ENCODE measurements at regions not wholly inside any gene's neighbourhood (a gene's known extent, or its start where the extent isn't known, plus 50 kb on each side); places are given as distances from the start of the nearest gene placed in this dataset.

GRCh38 chr3:59189939-59190338 lies 140.1 kb upstream of the CFAP20DC start:
- no peak overlapping the region for H4K91ac ChIP-seq (ENCODE audit: low read depth, low read length, poor library complexity)
- H2BK15ac ChIP-seq (ENCODE audit: low read length) = no peak overlapping the region
- H3K27me3 ChIP-seq (ENCODE audit: control insufficient read depth in 3 of 3, insufficient read depth in 3 of 3, low read depth in 1 of 3, low read length in 3 of 3) = no peaks in the 10 kb centered on the region
- H3K4me2 ChIP-seq (ENCODE audit: insufficient read depth, low read length, poor library complexity, severe bottlenecking) = no peak overlapping the region
- H4K8ac ChIP-seq (ENCODE audit: low read depth, low read length) = no peak overlapping the region
- whole genome bisulfite sequencing, 2 donors (ENCODE audit: extremely low coverage in 2 of 2, insufficient read length in 2 of 2, insufficient replicate concordance in 1 of 2) = no CpG with 5 or more reads among the region's 5 CpGs
- H2AFZ ChIP-seq (ENCODE audit: low read length) = no peak overlapping the region
- H3K4me1 ChIP-seq (ENCODE audit: control insufficient read depth in 2 of 2, insufficient read depth in 1 of 2, low read depth in 1 of 2, low read length in 2 of 2) = peaks cover 2 to 3% of the 10 kb centered on the region in 2 donors
- H3K9ac ChIP-seq (ENCODE audit: low read depth, low read length, poor library complexity) = no peak overlapping the region
- no peaks in the 10 kb centered on the region for H3K36me3 ChIP-seq (replicated peaks in 1 of 2; ENCODE audit: control insufficient read depth in 2 of 2, insufficient read depth in 2 of 2, low read length in 2 of 2)
- H2BK5ac ChIP-seq (ENCODE audit: low read length) = no peak overlapping the region
- no peak overlapping the region for H3K23ac ChIP-seq (ENCODE audit: low read depth, low read length, poor library complexity)
- DNase-seq (ENCODE audit: low spot score) = no peak
- H3K14ac ChIP-seq (ENCODE audit: low read length) = no peak overlapping the region
- no peak overlapping the region for H2AK5ac ChIP-seq (ENCODE audit: low read depth, low read length)
- H3K27ac ChIP-seq (replicated peaks; ENCODE audit: low read length) = no peak overlapping the region
- H3K18ac ChIP-seq (ENCODE audit: low read length) = no peak overlapping the region
- no peak overlapping the region for H2BK12ac ChIP-seq (ENCODE audit: low read length)
- no peak overlapping the region for H3K4ac ChIP-seq (ENCODE audit: low read length)
- no peaks in the 10 kb centered on the region for H3K9me3 ChIP-seq (replicated peaks in 1 of 2; ENCODE audit: control insufficient read depth in 2 of 2, insufficient read depth in 1 of 2, low read depth in 1 of 2, low read length in 2 of 2)
- no peaks in the 10 kb centered on the region for H3K79me1 ChIP-seq (ENCODE audit: low read depth, low read length)
- no peak overlapping the region for H2BK120ac ChIP-seq (ENCODE audit: low read depth, low read length)
- no peak overlapping the region for H3K4me3 ChIP-seq (ENCODE audit: low read length in 2 of 2)

DNA sequence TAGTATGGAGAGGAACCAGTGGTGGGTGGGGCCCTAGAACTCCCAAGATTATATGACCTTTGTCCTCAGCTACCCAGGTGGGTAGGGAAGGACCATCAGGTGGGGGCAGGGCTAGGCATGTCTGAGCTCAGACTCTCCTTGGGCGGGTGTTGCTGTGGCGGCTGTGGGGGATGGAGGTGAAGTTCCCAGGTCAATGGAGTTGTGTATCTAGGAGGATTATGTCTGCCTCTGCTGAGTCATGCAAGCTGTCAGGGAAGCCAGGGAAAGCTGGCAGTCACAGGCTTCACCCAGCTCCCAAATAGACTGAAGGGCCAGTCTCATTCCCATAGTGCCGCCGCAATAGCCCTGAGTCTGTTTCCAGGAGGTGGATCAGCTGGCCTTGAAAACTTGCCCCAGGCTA lies 139.7 kb upstream of the CFAP20DC start:
- Histone ChIP-seq H3K4me2 (ENCODE audit: insufficient read depth, low read length, poor library complexity, severe bottlenecking) (no peak overlapping the region), H3K79me1 (ENCODE audit: low read depth, low read length) (no peaks in the 10 kb centered on the region), H3K9ac (ENCODE audit: low read depth, low read length, poor library complexity) (no peak overlapping the region), H4K8ac (ENCODE audit: low read depth, low read length) (no peak overlapping the region), H3K4ac (ENCODE audit: low read length) (no peak overlapping the region), H2BK120ac (ENCODE audit: low read depth, low read length) (no peak overlapping the region), H4K91ac (ENCODE audit: low read depth, low read length, poor library complexity) (no peak overlapping the region), H2AK5ac (ENCODE audit: low read depth, low read length) (no peak overlapping the region), H3K27ac (replicated peaks; ENCODE audit: low read length) (no peak overlapping the region), H3K36me3 (replicated peaks in 1 of 2; ENCODE audit: control insufficient read depth in 2 of 2, insufficient read depth in 2 of 2, low read length in 2 of 2) (no peaks in the 10 kb centered on the region), H3K9me3 (replicated peaks in 1 of 2; ENCODE audit: control insufficient read depth in 2 of 2, insufficient read depth in 1 of 2, low read depth in 1 of 2, low read length in 2 of 2) (no peaks in the 10 kb centered on the region), H2BK5ac (ENCODE audit: low read length) (no peak overlapping the region), H3K18ac (ENCODE audit: low read length) (no peak overlapping the region), H3K14ac (ENCODE audit: low read length) (no peak overlapping the region), H3K23ac (ENCODE audit: low read depth, low read length, poor library complexity) (no peak overlapping the region), H3K27me3 (ENCODE audit: control insufficient read depth in 3 of 3, insufficient read depth in 3 of 3, low read depth in 1 of 3, low read length in 3 of 3) (no peaks in the 10 kb centered on the region), H2AFZ (ENCODE audit: low read length) (no peak overlapping the region), H2BK15ac (ENCODE audit: low read length) (no peak overlapping the region), H3K4me1 (ENCODE audit: control insufficient read depth in 2 of 2, insufficient read depth in 1 of 2, low read depth in 1 of 2, low read length in 2 of 2) (peaks cover 2 to 3% of the 10 kb centered on the region in 2 donors), H3K4me3 (ENCODE audit: low read length in 2 of 2) (no peak overlapping the region), H2BK12ac (ENCODE audit: low read length) (no peak overlapping the region)
- no peak for DNase-seq (ENCODE audit: low spot score)
- WGBS, 2 donors (ENCODE audit: extremely low coverage in 2 of 2, insufficient read length in 2 of 2, insufficient replicate concordance in 1 of 2) = no CpG with 5 or more reads among the region's 4 CpGs

GRCh38 chr3:59186725-59187124 lies 136.9 kb upstream of the CFAP20DC start:
- H3K14ac ChIP-seq (ENCODE audit: low read length) = no peak overlapping the region
- H3K9ac ChIP-seq (ENCODE audit: low read depth, low read length, poor library complexity) = no peak overlapping the region
- no peaks in the 10 kb centered on the region for H3K36me3 ChIP-seq (replicated peaks in 1 of 2; ENCODE audit: control insufficient read depth in 2 of 2, insufficient read depth in 2 of 2, low read length in 2 of 2)
- H3K18ac ChIP-seq (ENCODE audit: low read length) = no peak overlapping the region
- H2BK12ac ChIP-seq (ENCODE audit: low read length) = no peak overlapping the region
- no peak overlapping the region for H3K4me3 ChIP-seq (ENCODE audit: low read length in 2 of 2)
- H2AK5ac ChIP-seq (ENCODE audit: low read depth, low read length) = no peak overlapping the region
- H3K4me2 ChIP-seq (ENCODE audit: insufficient read depth, low read length, poor library complexity, severe bottlenecking) = no peak overlapping the region
- H2AFZ ChIP-seq (ENCODE audit: low read length) = no peak overlapping the region
- peaks cover 2 to 3% of the 10 kb centered on the region in 2 donors for H3K4me1 ChIP-seq (ENCODE audit: control insufficient read depth in 2 of 2, insufficient read depth in 1 of 2, low read depth in 1 of 2, low read length in 2 of 2)
- no peak for DNase-seq (ENCODE audit: low spot score)
- no peak overlapping the region for H3K4ac ChIP-seq (ENCODE audit: low read length)
- no peaks in the 10 kb centered on the region for H3K79me1 ChIP-seq (ENCODE audit: low read depth, low read length)
- WGBS, 2 donors (ENCODE audit: extremely low coverage in 2 of 2, insufficient read length in 2 of 2, insufficient replicate concordance in 1 of 2) = no CpG with 5 or more reads among the region's 1 CpG
- H3K27ac ChIP-seq (replicated peaks; ENCODE audit: low read length) = no peak overlapping the region
- no peak overlapping the region for H2BK15ac ChIP-seq (ENCODE audit: low read length)
- no peak overlapping the region for H3K23ac ChIP-seq (ENCODE audit: low read depth, low read length, poor library complexity)
- H4K8ac ChIP-seq (ENCODE audit: low read depth, low read length) = no peak overlapping the region
- H2BK5ac ChIP-seq (ENCODE audit: low read length) = no peak overlapping the region
- H3K27me3 ChIP-seq (ENCODE audit: control insufficient read depth in 3 of 3, insufficient read depth in 3 of 3, low read depth in 1 of 3, low read length in 3 of 3) = no peaks in the 10 kb centered on the region
- H3K9me3 ChIP-seq (replicated peaks in 1 of 2; ENCODE audit: control insufficient read depth in 2 of 2, insufficient read depth in 1 of 2, low read depth in 1 of 2, low read length in 2 of 2) = no peaks in the 10 kb centered on the region
- H2BK120ac ChIP-seq (ENCODE audit: low read depth, low read length) = no peak overlapping the region
- H4K91ac ChIP-seq (ENCODE audit: low read depth, low read length, poor library complexity) = no peak overlapping the region

DNA sequence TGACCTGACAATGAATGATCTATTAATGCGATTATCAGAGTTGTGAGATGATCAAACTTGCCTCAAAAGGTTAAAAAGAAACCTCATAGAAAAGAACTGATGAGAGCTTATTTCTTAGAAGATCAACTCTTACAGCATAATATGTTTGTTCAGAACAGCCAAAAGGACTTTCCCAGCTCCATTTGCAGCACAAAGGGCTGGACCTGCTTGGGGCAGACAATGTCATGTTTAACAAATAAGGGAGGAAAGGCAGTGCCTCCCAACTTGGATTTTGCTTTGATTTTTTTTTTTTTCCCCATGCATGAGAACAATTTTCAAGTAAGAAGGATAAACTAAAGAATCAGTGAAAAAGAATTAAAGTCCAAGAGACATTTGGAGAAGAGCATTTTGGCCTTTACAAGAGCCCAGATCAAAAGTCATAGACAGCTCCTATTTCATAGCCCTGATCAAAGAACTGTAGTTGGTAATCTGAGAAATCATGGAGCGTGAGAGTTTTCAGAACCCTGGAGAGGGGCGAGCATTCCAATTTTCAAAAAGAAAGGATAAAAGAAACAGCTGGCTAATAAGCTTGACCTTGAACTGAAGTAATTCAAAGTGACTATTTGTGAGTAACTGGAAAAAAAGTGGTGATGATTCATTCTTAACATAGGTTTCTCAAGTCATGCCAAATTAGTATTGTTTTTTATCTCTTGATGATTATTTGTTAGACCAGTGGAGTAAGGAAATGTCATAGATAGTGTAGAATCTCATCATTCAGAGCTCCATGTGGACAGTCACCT lies 136.0 kb upstream of the CFAP20DC start:
- Histone ChIP-seq H3K4me3 (ENCODE audit: low read length in 2 of 2) (no peak overlapping the region), H2AK5ac (ENCODE audit: low read depth, low read length) (no peak overlapping the region), H2BK15ac (ENCODE audit: low read length) (no peak overlapping the region), H2AFZ (ENCODE audit: low read length) (no peak overlapping the region), H3K14ac (ENCODE audit: low read length) (no peak overlapping the region), H3K4me1 (ENCODE audit: control insufficient read depth in 2 of 2, insufficient read depth in 1 of 2, low read depth in 1 of 2, low read length in 2 of 2) (peaks cover 2 to 3% of the 10 kb centered on the region in 2 donors), H3K9me3 (replicated peaks in 1 of 2; ENCODE audit: control insufficient read depth in 2 of 2, insufficient read depth in 1 of 2, low read depth in 1 of 2, low read length in 2 of 2) (no peaks in the 10 kb centered on the region), H3K18ac (ENCODE audit: low read length) (no peak overlapping the region), H4K91ac (ENCODE audit: low read depth, low read length, poor library complexity) (no peak overlapping the region), H3K27me3 (ENCODE audit: control insufficient read depth in 3 of 3, insufficient read depth in 3 of 3, low read depth in 1 of 3, low read length in 3 of 3) (no peaks in the 10 kb centered on the region), H3K36me3 (replicated peaks in 1 of 2; ENCODE audit: control insufficient read depth in 2 of 2, insufficient read depth in 2 of 2, low read length in 2 of 2) (no peaks in the 10 kb centered on the region), H3K4me2 (ENCODE audit: insufficient read depth, low read length, poor library complexity, severe bottlenecking) (no peak overlapping the region), H3K27ac (replicated peaks; ENCODE audit: low read length) (no peak overlapping the region), H3K23ac (ENCODE audit: low read depth, low read length, poor library complexity) (no peak overlapping the region), H3K4ac (ENCODE audit: low read length) (no peak overlapping the region), H2BK120ac (ENCODE audit: low read depth, low read length) (no peak overlapping the region), H2BK5ac (ENCODE audit: low read length) (no peak overlapping the region), H2BK12ac (ENCODE audit: low read length) (no peak overlapping the region), H3K79me1 (ENCODE audit: low read depth, low read length) (no peaks in the 10 kb centered on the region), H3K9ac (ENCODE audit: low read depth, low read length, poor library complexity) (no peak overlapping the region), H4K8ac (ENCODE audit: low read depth, low read length) (no peak overlapping the region)
- DNase-seq (ENCODE audit: low spot score) = no peak
- WGBS, 2 donors (ENCODE audit: extremely low coverage in 2 of 2, insufficient read length in 2 of 2, insufficient replicate concordance in 1 of 2) = no CpG with 5 or more reads among the region's 3 CpGs

Measured in neuronal stem cell (in vitro differentiated cells).